Naive thymus-derived CD4-positive, alpha-beta T cell (primary cell): ENCODE measurements at regions not wholly inside any gene's neighbourhood (a gene's known extent, or its start where the extent isn't known, plus 50 kb on each side); places are given as distances from the start of the nearest gene placed in this dataset.
"Not testable (repeated sequence)": the region's sequence is repeated elsewhere in the genome, so short reads cannot be mapped to it uniquely, and the experiment has no call there.

Experiments used
- ATAC-seq: fragments of 150-1000 bp; cut with Tn5 transposase; 2 replicates; pipeline ENCODE4 v1.10.0; 2021; ENCODE audit warnings: mild to moderate bottlenecking, moderate library complexity
- CTCF ChIA-PET: fragments of 350-600 bp; sonication (Branson Sonifier 250); formaldehyde crosslinking; loops from one replicate; lab custom pipeline; 2021; ENCODE audit warnings: antibody characterized with exemption; lab: Charles Lee
- POLR2A ChIA-PET: fragments of 350-600 bp; sonication (Branson Sonifier 250); formaldehyde crosslinking; loops from one replicate; lab custom pipeline; 2021; ENCODE audit warnings: antibody characterized with exemption, inconsistent platforms; lab: Charles Lee
- DNase-seq, 9 donors: peaks; one replicate each; pipeline versions ENCODE4 v3.0.0 to v3.0.0-alpha.2; 2020 to 2022; ENCODE audit warnings: mixed read lengths in 1 of 9
- H3K27ac ChIP-seq: one replicate; pipeline ENCODE4 v1.7.0; 2013; ENCODE audit warnings: mild to moderate bottlenecking, low read depth, low read length, moderate library complexity
- H3K27me3 ChIP-seq, 2 donors: one replicate each; pipeline ENCODE4 v1.7.0; 2013; ENCODE audit warnings: low read length in 2 of 2, mild to moderate bottlenecking in 2 of 2, moderate library complexity in 2 of 2; ENCODE audit not compliant: control insufficient read depth in 2 of 2, insufficient read depth in 2 of 2
- H3K36me3 ChIP-seq, 3 experiments: 1 replicate in 2 of 3; 2 replicates in 1 of 3; pipeline ENCODE4 v1.7.0; 2013; ENCODE audit warnings: low read length in 3 of 3, mild to moderate bottlenecking in 3 of 3, moderate library complexity in 1 of 3; ENCODE audit not compliant: insufficient read depth in 3 of 3, control insufficient read depth in 2 of 3
- H3K4me1 ChIP-seq, 2 donors: one replicate each; pipeline ENCODE4 v1.7.0; 2013; ENCODE audit warnings: low read length in 2 of 2, mild to moderate bottlenecking in 2 of 2, moderate library complexity in 1 of 2; ENCODE audit not compliant: control insufficient read depth in 2 of 2, insufficient read depth in 2 of 2
- H3K4me3 ChIP-seq: 2 replicates; pipeline ENCODE4 v1.7.0; 2013; ENCODE audit warnings: mild to moderate bottlenecking, low read length
- H3K9me3 ChIP-seq, 3 experiments: 1 replicate in 2 of 3; 2 replicates in 1 of 3; pipeline ENCODE4 v1.7.0; 2013; ENCODE audit warnings: low read length in 3 of 3; ENCODE audit not compliant: control insufficient read depth in 2 of 3
- H3K27ac Mint-ChIP-seq, 9 donors: one replicate each; pipeline ENCODE4 v1.8.0; 2020 to 2022; ENCODE audit warnings: mixed read lengths in 9 of 9, mild to moderate bottlenecking in 8 of 9, moderate library complexity in 5 of 9, inconsistent platforms in 2 of 9
- H3K27me3 Mint-ChIP-seq, 5 donors: one replicate each; pipeline ENCODE4 v1.8.0; 2021 to 2022; ENCODE audit warnings: mixed read lengths in 5 of 5, mild to moderate bottlenecking in 1 of 5
- H3K36me3 Mint-ChIP-seq, 5 donors: one replicate each; pipeline ENCODE4 v1.8.0; 2020 to 2022; ENCODE audit warnings: mixed read lengths in 5 of 5, mild to moderate bottlenecking in 3 of 5, inconsistent platforms in 1 of 5
- H3K4me1 Mint-ChIP-seq, 7 donors: one replicate each; pipeline ENCODE4 v1.8.0; 2020 to 2022; ENCODE audit warnings: mixed read lengths in 7 of 7, mild to moderate bottlenecking in 3 of 7, inconsistent platforms in 1 of 7
- H3K4me3 Mint-ChIP-seq, 10 donors: one replicate each; pipeline ENCODE4 v1.8.0; 2020 to 2022; ENCODE audit warnings: mild to moderate bottlenecking in 10 of 10, mixed read lengths in 10 of 10, moderate library complexity in 6 of 10, inconsistent platforms in 2 of 10
- H3K9me3 Mint-ChIP-seq, 11 donors: one replicate each; pipeline ENCODE4 v1.8.0; 2020 to 2022; ENCODE audit warnings: mixed read lengths in 11 of 11, mild to moderate bottlenecking in 4 of 11, inconsistent platforms in 1 of 11, moderate library complexity in 1 of 11
- intact Hi-C, 2 donors: fragments of 100-400 bp; cut with micrococcal nuclease; formaldehyde crosslinking; loops; one replicate each; pipeline ENCODE4 v1.15.1; 2023

GRCh38 chrX:37918703-37919102 is 71.3 kb upstream of the DYNLT3 start:
- no peaks in the 10 kb centered on the region for H3K9me3 ChIP-seq
- H3K4me1 ChIP-seq, result no peaks in the 10 kb centered on the region
- DNase-seq, result no peak
- H3K36me3 ChIP-seq, result no peaks in the 10 kb centered on the region
- Mint-ChIP-seq H3K27ac (no peak overlapping the region), H3K4me1 (no peaks in the 10 kb centered on the region), H3K4me3 (no peak overlapping the region), H3K36me3 (no peaks in the 10 kb centered on the region), H3K9me3 (peaks cover 0 to 5% (median 0%) of the 10 kb centered on the region in 11 donors), H3K27me3 (peaks cover 0 to 13% (median 6%) of the 10 kb centered on the region in 5 donors)
- no peak overlapping the region for H3K4me3 ChIP-seq
- ChIA-PET POLR2A (interaction anchor here (0.7 kb wide), 1 partner anchor 85 kb away, joined by 3 read pairs; no protein-coding TSS in a partner anchor), CTCF (no interaction called here)
- H3K27me3 ChIP-seq, result no peaks in the 10 kb centered on the region
- ATAC-seq, result no peak
- H3K27ac ChIP-seq, result no peak overlapping the region
- intact Hi-C loops, result no loop called here

GRCh38 chrX:37921758-37922157 is 74.4 kb upstream of the DYNLT3 start:
- intact Hi-C loops, result no loop called here
- no peaks in the 10 kb centered on the region for H3K4me1 ChIP-seq
- H3K4me3 Mint-ChIP-seq, result no peak overlapping the region
- ATAC-seq, result no peak
- ChIA-PET CTCF (no interaction called here), POLR2A (no interaction called here)
- H3K27me3 ChIP-seq, result no peaks in the 10 kb centered on the region
- no peak overlapping the region for H3K4me3 ChIP-seq
- H3K27me3 Mint-ChIP-seq, result peaks cover 0 to 14% (median 9%) of the 10 kb centered on the region in 5 donors
- peaks cover 0 to 2% (median 0%) of the 10 kb centered on the region in 7 donors for H3K4me1 Mint-ChIP-seq
- no peak overlapping the region for H3K27ac ChIP-seq
- no peaks in the 10 kb centered on the region for H3K36me3 Mint-ChIP-seq
- no peak for DNase-seq
- no peaks in the 10 kb centered on the region for H3K36me3 ChIP-seq
- no peak overlapping the region for H3K27ac Mint-ChIP-seq
- H3K9me3 Mint-ChIP-seq, result peaks cover 0 to 6% (median 0%) of the 10 kb centered on the region in 11 donors
- no peaks in the 10 kb centered on the region for H3K9me3 ChIP-seq

GRCh38 chrX:37922928-37923327 is 75.6 kb upstream of the DYNLT3 start:
- Mint-ChIP-seq H3K36me3 (no peaks in the 10 kb centered on the region), H3K4me3 (no peak overlapping the region), H3K27me3 (peaks cover 0 to 16% (median 6%) of the 10 kb centered on the region in 5 donors), H3K4me1 (peaks cover 0 to 3% (median 0%) of the 10 kb centered on the region in 7 donors), H3K27ac (no peak overlapping the region), H3K9me3 (peaks cover 0 to 6% (median 0%) of the 10 kb centered on the region in 11 donors)
- Histone ChIP-seq H3K9me3 (no peaks in the 10 kb centered on the region), H3K36me3 (no peaks in the 10 kb centered on the region), H3K4me3 (no peak overlapping the region), H3K4me1 (no peaks in the 10 kb centered on the region), H3K27ac (no peak overlapping the region), H3K27me3 (no peaks in the 10 kb centered on the region)
- no peak for ATAC-seq
- intact Hi-C loops, result no loop called here
- CTCF ChIA-PET, result no interaction called here
- no peak for DNase-seq
- POLR2A ChIA-PET, result no interaction called here

- H3K4me3 ChIP-seq, H3K9me3 Mint-ChIP-seq, ATAC-seq, H3K9me3 ChIP-seq, H3K4me1 ChIP-seq, DNase-seq, H3K36me3 Mint-ChIP-seq, H3K27ac ChIP-seq, H3K36me3 ChIP-seq, POLR2A ChIA-PET, H3K4me3 Mint-ChIP-seq, H3K27ac Mint-ChIP-seq, H3K4me1 Mint-ChIP-seq, H3K27me3 ChIP-seq: not testable (repeated sequence)
- intact Hi-C loops, result loop anchor here (1.0 to 5.0 kb wide), 4 partner anchors 241 to 727 kb away; partner anchors contain the start of gene RPGR (in 2 of the 2)
- peaks cover 0 to 12% (median 6%) of the 10 kb centered on the region in 5 donors for H3K27me3 Mint-ChIP-seq
- CTCF ChIA-PET, result interaction anchor here (0.6 kb wide), 1 partner anchor 592 kb away, joined by 5 read pairs; no protein-coding TSS in a partner anchor
Measured at GRCh38 chrX:37925761-37926160, 78.4 kb upstream of the DYNLT3 start.

- ChIA-PET POLR2A (no interaction called here), CTCF (no interaction called here)
- Mint-ChIP-seq H3K27ac (no peak overlapping the region), H3K36me3 (no peaks in the 10 kb centered on the region), H3K9me3 (peaks cover 0 to 3% (median 0%) of the 10 kb centered on the region in 11 donors), H3K4me1 (peaks cover 0 to 3% (median 0%) of the 10 kb centered on the region in 7 donors), H3K4me3 (no peak overlapping the region), H3K27me3 (peaks cover 0 to 12% (median 6%) of the 10 kb centered on the region in 5 donors)
- Histone ChIP-seq H3K4me1 (no peaks in the 10 kb centered on the region), H3K27me3 (no peaks in the 10 kb centered on the region), H3K4me3 (no peak overlapping the region), H3K9me3 (no peaks in the 10 kb centered on the region), H3K36me3 (no peaks in the 10 kb centered on the region), H3K27ac (no peak overlapping the region)
- intact Hi-C loops, result loop anchor here (1.0 to 5.0 kb wide), 4 partner anchors 240 to 726 kb away; partner anchors contain the start of gene RPGR (in 2 of the 2)
- DNase-seq, result peak in 4 of 9 donors; percentile 2 to 24 (median 8)
- ATAC-seq, result peak; percentile 45
Measured at GRCh38 chrX:37926700-37927099, 79.3 kb upstream of the DYNLT3 start.

GRCh38 chrX:37942170-37942569 is 64.2 kb upstream of the SYTL5 start:
- Histone ChIP-seq H3K27ac (no peak overlapping the region), H3K4me1 (no peaks in the 10 kb centered on the region), H3K9me3 (no peaks in the 10 kb centered on the region), H3K36me3 (no peaks in the 10 kb centered on the region), H3K27me3 (no peaks in the 10 kb centered on the region), H3K4me3 (no peak overlapping the region)
- Mint-ChIP-seq H3K27me3 (peaks cover 0 to 5% (median under 1%) of the 10 kb centered on the region in 5 donors), H3K9me3 (peaks cover 0 to 2% (median 0%) of the 10 kb centered on the region in 11 donors), H3K4me1 (no peaks in the 10 kb centered on the region), H3K4me3 (no peak overlapping the region), H3K27ac (no peak overlapping the region), H3K36me3 (no peaks in the 10 kb centered on the region)
- ChIA-PET POLR2A (no interaction called here), CTCF (no interaction called here)
- ATAC-seq (no peak), DNase-seq (no peak)
- intact Hi-C loops, result no loop called here
